Esophagus squamous epithelium (tissue), 5 donors: ENCODE measurements at regions not wholly inside any gene's neighbourhood (a gene's known extent, or its start where the extent isn't known, plus 50 kb on each side); places are given as distances from the start of the nearest gene placed in this dataset.

ENCODE experiments used
- DNase-seq: peaks from one replicate; lab custom pipeline; 2025; lab: John Stamatoyannopoulos, UW
- H3K27ac ChIP-seq, 4 donors: fragments of 200-600 bp; sonication (generic); one replicate each; pipeline ENCODE4 v1.5.1; 2016 to 2019; ENCODE audit warnings: mild to moderate bottlenecking in 1 of 4
- H3K27me3 ChIP-seq, 4 donors: fragments of 200-600 bp; sonication (generic); 1 replicate in 3 of 4; 2 replicates in 1 of 4; pipeline versions ENCODE4 v1.5.1 to v1.6.0; 2017 to 2021; ENCODE audit warnings: antibody characterized with exemption in 1 of 4
- H3K36me3 ChIP-seq, 3 donors: fragments of 200-600 bp; sonication (generic); one replicate each; pipeline ENCODE4 v1.5.1; 2016 to 2019
- H3K4me1 ChIP-seq, 3 donors: fragments of 200-600 bp; sonication (generic); one replicate each; pipeline ENCODE4 v1.5.1; 2017 to 2019
- H3K4me3 ChIP-seq, 4 donors: fragments of 200-600 bp; sonication (generic); 1 replicate in 3 of 4; 2 replicates in 1 of 4; pipeline ENCODE4 v1.5.1; 2016 to 2019; ENCODE audit warnings: mild to moderate bottlenecking in 2 of 4, moderate library complexity in 1 of 4
- H3K9me3 ChIP-seq, 3 donors: fragments of 200-600 bp; sonication (generic); one replicate each; pipeline ENCODE4 v1.5.1; 2016 to 2019
- POLR2A ChIP-seq, 4 donors: fragments of 450-650 bp; IDR thresholded peaks; one replicate each; pipeline ENCODE4 v1.6.1; 2017; ENCODE audit warnings: antibody characterized with exemption in 4 of 4, mild to moderate bottlenecking in 4 of 4, moderate library complexity in 3 of 4
- WGBS, 2 donors: methylation state at CpG; one replicate each; pipeline ENCODE4 v1.1.5; 2018; 5-methylcytosine and 5-hydroxymethylcytosine counted together
- intact Hi-C: fragments of 100-400 bp; cut with DNase I; formaldehyde crosslinking; loops from one replicate; pipeline ENCODE4 v1.15.0; 2022
- TF ChIP-seq, protein P1 (sequence below), 6 experiments: fragments of 450-650 bp in 4 of 6; fragments of 200-600 bp in 2 of 6; sonication (generic) in 2 of 6; IDR thresholded peaks; one replicate each; pipeline ENCODE4 v1.5.1; 2016 to 2019; ENCODE audit warnings: antibody characterized with exemption in 6 of 6, mild to moderate bottlenecking in 4 of 6, moderate library complexity in 4 of 6
- donor health status: DM: yes; HTN: yes; CAD: no.

DNA sequence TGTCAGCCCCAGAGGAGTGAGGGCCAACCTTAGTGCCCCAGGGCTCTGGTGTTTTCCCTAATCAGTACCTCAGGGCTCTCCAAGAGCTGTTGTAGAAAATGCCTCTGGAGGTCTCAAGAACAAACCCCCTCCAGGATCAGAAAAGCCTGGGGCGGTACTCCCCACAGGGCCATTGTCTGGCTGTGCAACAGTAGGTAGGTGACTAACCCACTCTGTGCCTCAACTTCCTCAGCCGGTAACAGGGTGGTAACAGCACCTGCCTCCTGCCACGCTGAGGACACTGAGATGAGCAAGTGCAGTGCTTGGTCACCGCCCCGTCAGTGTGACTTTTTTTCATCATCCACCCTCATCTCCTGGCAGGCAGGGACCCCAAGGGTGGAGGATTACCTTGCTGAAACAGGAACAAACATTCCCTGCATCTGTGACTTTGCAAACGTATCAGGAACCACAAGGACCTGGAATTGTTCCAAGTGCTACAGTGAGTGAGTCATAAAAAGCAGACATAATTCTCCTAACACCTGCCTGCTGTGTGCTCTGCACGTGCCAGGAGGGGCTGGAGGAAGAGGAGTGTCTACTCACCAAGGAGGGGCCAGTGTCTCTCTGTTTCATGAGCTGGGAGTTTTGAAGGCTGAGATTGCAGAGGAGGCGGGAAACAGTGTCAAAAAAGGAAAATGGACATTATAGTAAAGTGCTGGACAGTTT lies 440.8 kb downstream of the NPHP4 start:
- Histone ChIP-seq H3K9me3 (no peaks in the 10 kb centered on the region), H3K27ac (no peak overlapping the region), H3K4me1 (no peaks in the 10 kb centered on the region), H3K27me3 (peaks cover 0 to 51% (median 0%) of the 10 kb centered on the region in 4 donors), H3K36me3 (no peaks in the 10 kb centered on the region), H3K4me3 (no peak overlapping the region)
- WGBS, 2 donors: 49 to 60% methylated on average over 3 to 7 of the region's 8 CpGs
- DNase-seq: no peak
- TF ChIP-seq, protein P1, sequence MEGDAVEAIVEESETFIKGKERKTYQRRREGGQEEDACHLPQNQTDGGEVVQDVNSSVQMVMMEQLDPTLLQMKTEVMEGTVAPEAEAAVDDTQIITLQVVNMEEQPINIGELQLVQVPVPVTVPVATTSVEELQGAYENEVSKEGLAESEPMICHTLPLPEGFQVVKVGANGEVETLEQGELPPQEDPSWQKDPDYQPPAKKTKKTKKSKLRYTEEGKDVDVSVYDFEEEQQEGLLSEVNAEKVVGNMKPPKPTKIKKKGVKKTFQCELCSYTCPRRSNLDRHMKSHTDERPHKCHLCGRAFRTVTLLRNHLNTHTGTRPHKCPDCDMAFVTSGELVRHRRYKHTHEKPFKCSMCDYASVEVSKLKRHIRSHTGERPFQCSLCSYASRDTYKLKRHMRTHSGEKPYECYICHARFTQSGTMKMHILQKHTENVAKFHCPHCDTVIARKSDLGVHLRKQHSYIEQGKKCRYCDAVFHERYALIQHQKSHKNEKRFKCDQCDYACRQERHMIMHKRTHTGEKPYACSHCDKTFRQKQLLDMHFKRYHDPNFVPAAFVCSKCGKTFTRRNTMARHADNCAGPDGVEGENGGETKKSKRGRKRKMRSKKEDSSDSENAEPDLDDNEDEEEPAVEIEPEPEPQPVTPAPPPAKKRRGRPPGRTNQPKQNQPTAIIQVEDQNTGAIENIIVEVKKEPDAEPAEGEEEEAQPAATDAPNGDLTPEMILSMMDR (IDR thresholded peaks at IDR 0.05): no peak
- TF ChIP-seq POLR2A (IDR thresholded peaks at IDR 0.05): no peak
- intact Hi-C loops: no loop called here

DNA sequence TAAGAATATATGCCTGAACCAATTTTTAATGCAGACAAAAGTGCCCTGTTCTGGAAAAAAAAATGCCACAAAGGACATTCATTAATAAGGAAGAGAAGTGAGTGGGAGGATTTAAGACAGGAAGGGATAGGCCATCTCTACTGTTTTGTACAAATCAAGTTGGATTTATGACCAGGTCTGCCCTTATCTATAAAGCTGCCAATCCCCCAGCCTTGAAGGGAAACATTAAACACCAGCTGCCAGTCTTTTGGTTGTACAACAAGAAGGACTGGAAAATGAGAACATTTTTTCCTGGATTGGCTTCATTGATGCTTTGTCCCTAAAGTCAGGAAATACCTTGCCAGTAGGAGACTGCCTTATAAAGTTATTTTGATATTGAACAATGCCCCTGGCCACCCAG lies 444.0 kb downstream of the NPHP4 start:
- Histone ChIP-seq H3K36me3 (no peaks in the 10 kb centered on the region), H3K4me1 (no peaks in the 10 kb centered on the region), H3K27ac (no peak overlapping the region), H3K9me3 (no peaks in the 10 kb centered on the region), H3K4me3 (no peak overlapping the region), H3K27me3 (peaks cover 0 to 63% (median 0%) of the 10 kb centered on the region in 4 donors)
- TF ChIP-seq, protein P1 (IDR thresholded peaks at IDR 0.05): no peak
- TF ChIP-seq POLR2A (IDR thresholded peaks at IDR 0.05): no peak
- DNase-seq: no peak
- intact Hi-C loops: no loop called here

DNA sequence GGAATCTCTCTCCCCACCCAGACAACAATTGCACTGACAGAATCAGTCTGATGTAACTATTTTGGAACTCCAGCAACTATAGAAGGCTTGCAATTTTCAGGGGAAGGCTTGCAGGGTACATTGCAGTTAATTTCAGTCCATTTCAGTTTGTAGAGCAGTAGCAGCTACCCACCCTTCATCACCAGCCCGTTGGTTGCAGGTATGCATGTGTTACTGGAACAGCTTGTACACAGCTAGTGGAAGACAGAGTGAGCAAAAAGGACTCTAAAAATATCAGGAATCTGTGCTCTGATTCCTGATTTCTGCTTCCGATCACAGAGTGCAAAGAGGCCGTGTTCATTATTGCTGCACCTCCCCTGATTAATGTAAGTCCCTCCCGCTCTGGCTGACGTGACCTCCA lies 449.0 kb downstream of the NPHP4 start:
- H3K36me3 ChIP-seq: no peaks in the 10 kb centered on the region
- no peak overlapping the region for H3K27ac ChIP-seq
- H3K27me3 ChIP-seq: peaks cover 0 to 57% (median 0%) of the 10 kb centered on the region in 4 donors
- intact Hi-C loops: no loop called here
- H3K4me1 ChIP-seq: no peaks in the 10 kb centered on the region
- TF ChIP-seq POLR2A (IDR thresholded peaks at IDR 0.05): no peak
- TF ChIP-seq, protein P1 (IDR thresholded peaks at IDR 0.05): no peak
- no peaks in the 10 kb centered on the region for H3K9me3 ChIP-seq
- WGBS, 2 donors: 53 to 63% methylated on average over 4 to 5 of the region's 5 CpGs
- no peak overlapping the region for H3K4me3 ChIP-seq
- DNase-seq: no peak

DNA sequence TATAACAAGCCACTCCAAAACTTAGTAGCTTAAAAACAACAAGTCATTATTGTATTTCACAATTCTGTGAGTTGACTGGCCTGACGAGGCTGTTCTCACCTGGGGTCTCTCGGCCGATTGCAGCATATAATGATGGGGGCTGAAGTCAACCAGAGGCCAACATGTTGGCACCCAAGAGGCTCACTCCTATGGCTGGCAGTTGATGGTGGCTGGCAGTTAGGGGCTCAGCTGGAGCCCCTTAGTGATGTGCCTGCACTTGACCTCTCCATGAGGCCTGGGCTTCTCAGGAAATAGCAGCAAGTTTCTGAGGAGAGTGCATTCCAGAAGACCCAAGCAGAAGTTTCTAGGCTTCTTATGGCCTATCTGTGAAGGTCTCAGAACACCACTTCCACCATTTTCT lies 459.4 kb downstream of the NPHP4 start:
- DNase-seq: no peak
- intact Hi-C loops: no loop called here
- no peaks in the 10 kb centered on the region for H3K36me3 ChIP-seq

More for the DNA sequence above, 459.4 kb downstream of the NPHP4 start:
- Histone ChIP-seq H3K27ac (no peak overlapping the region), H3K9me3 (no peaks in the 10 kb centered on the region), H3K4me1 (no peaks in the 10 kb centered on the region), H3K27me3 (peaks cover 0 to 49% (median 0%) of the 10 kb centered on the region in 4 donors), H3K4me3 (no peak overlapping the region)
- TF ChIP-seq, protein P1 (IDR thresholded peaks at IDR 0.05): no peak
- TF ChIP-seq POLR2A (IDR thresholded peaks at IDR 0.05): no peak
- WGBS, 2 donors: 71 to 94% methylated on average over 1 to 3 of the region's 3 CpGs
